ENCODE measurements at regions not wholly inside any gene's neighbourhood (a gene's known extent, or its start where the extent isn't known, plus 50 kb on each side); places are given as distances from the start of the nearest gene placed in this dataset.
A peak's percentile ranks its signal among the peaks of the same experiment; 100 is the strongest.

- no peak overlapping the region for H2BK5ac ChIP-seq (ENCODE audit: low read depth, low read length, poor library complexity, severe bottlenecking)
- no peaks in the 10 kb centered on the region for H3K27me3 ChIP-seq (ENCODE audit: control insufficient read depth in 1 of 2, insufficient read depth in 1 of 2, low read length in 2 of 2)
- H3K79me1 ChIP-seq (replicated peaks; ENCODE audit: low read length, poor library complexity, severe bottlenecking), result peaks cover 2% of the 10 kb centered on the region
- no peak overlapping the region for H3K14ac ChIP-seq (ENCODE audit: low read length in 2 of 2)
- no peak overlapping the region for H4K8ac ChIP-seq (ENCODE audit: low read length)
- H3K9ac ChIP-seq (ENCODE audit: low read length), result no peak overlapping the region
- H3K4me2 ChIP-seq (ENCODE audit: low read length, poor library complexity, severe bottlenecking), result no peak overlapping the region
- DNase-seq, result peak; percentile 11
- H3K4me1 ChIP-seq (ENCODE audit: control insufficient read depth, insufficient read depth, low read depth, low read length), result no peaks in the 10 kb centered on the region
- no peak overlapping the region for H3K27ac ChIP-seq (ENCODE audit: low read length, poor library complexity, severe bottlenecking)
- no peak overlapping the region for H2AK5ac ChIP-seq (ENCODE audit: low read length, severe bottlenecking)
- H2BK15ac ChIP-seq (ENCODE audit: low read depth, poor library complexity, severe bottlenecking), result no peak overlapping the region
- no peak overlapping the region for H2BK120ac ChIP-seq (ENCODE audit: low read depth, low read length)
- no CpG with 5 or more reads among the region's 1 CpG for WGBS
- H2BK12ac ChIP-seq (ENCODE audit: low read length in 2 of 2), result no peak overlapping the region
- H3K36me3 ChIP-seq (ENCODE audit: control insufficient read depth in 1 of 2, insufficient read depth in 2 of 2, low read depth in 1 of 2, low read length in 2 of 2), result no peaks in the 10 kb centered on the region
- no peak overlapping the region for H3K18ac ChIP-seq (ENCODE audit: low read depth in 1 of 2, low read length in 2 of 2)
- H4K91ac ChIP-seq (ENCODE audit: low read length), result no peak overlapping the region
- no peak overlapping the region for H2AFZ ChIP-seq (ENCODE audit: low read depth, low read length)
- no peak overlapping the region for H3K23ac ChIP-seq (ENCODE audit: low read length in 2 of 2)
- no peaks in the 10 kb centered on the region for H3K9me3 ChIP-seq (ENCODE audit: control insufficient read depth, low read length)
- H3K4me3 ChIP-seq (ENCODE audit: insufficient read depth in 1 of 2, low read depth in 1 of 2, low read length in 2 of 2), result no peak overlapping the region
- H3K4ac ChIP-seq (ENCODE audit: low read depth in 1 of 2, low read length in 2 of 2), result no peak overlapping the region
These were observed 363.2 kb upstream of the NAALADL2 start for GRCh38 chr3:174495928-174496327.

GRCh38 chr3:174498638-174499037 lies 360.5 kb upstream of the NAALADL2 start:
- Histone ChIP-seq H3K27me3 (ENCODE audit: control insufficient read depth in 1 of 2, insufficient read depth in 1 of 2, low read length in 2 of 2) (no peaks in the 10 kb centered on the region), H2AFZ (ENCODE audit: low read depth, low read length) (no peak overlapping the region), H3K4me1 (ENCODE audit: control insufficient read depth, insufficient read depth, low read depth, low read length) (no peaks in the 10 kb centered on the region)

DNA sequence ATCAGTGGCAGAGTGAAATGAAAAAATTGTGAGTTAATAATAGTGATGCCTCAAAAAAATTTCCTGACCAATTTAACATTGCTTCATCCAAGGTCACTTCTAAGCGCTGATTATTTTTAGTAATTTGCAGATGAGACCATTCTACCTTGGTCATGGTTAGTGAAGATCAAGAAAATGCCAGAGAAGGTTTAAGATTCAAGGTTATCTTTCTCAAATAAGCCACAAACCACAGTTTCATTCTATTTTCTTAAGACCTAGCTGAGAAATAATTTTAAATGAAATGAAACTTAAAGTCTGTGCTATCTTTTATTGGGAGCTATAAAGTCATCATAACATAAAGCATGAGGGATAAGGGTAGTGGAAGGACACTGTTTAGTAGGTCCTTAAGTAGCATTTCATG lies 353.9 kb upstream of the NAALADL2 start:
- no peaks in the 10 kb centered on the region for H3K9me3 ChIP-seq (ENCODE audit: control insufficient read depth, low read length)
- H3K23ac ChIP-seq (ENCODE audit: low read length in 2 of 2), result no peak overlapping the region
- DNase-seq, result no peak
- no peaks in the 10 kb centered on the region for H3K4me1 ChIP-seq (ENCODE audit: control insufficient read depth, insufficient read depth, low read depth, low read length)
- 100% methylated on average over 1 of the region's 1 CpG for WGBS
- no peak overlapping the region for H4K8ac ChIP-seq (ENCODE audit: low read length)
- no peak overlapping the region for H4K91ac ChIP-seq (ENCODE audit: low read length)
- H3K18ac ChIP-seq (ENCODE audit: low read depth in 1 of 2, low read length in 2 of 2), result no peak overlapping the region
- H2AFZ ChIP-seq (ENCODE audit: low read depth, low read length), result no peak overlapping the region
- H3K27ac ChIP-seq (ENCODE audit: low read length, poor library complexity, severe bottlenecking), result no peak overlapping the region
- H3K27me3 ChIP-seq (ENCODE audit: control insufficient read depth in 1 of 2, insufficient read depth in 1 of 2, low read length in 2 of 2), result no peaks in the 10 kb centered on the region
- no peak overlapping the region for H2BK120ac ChIP-seq (ENCODE audit: low read depth, low read length)
- H3K4ac ChIP-seq (ENCODE audit: low read depth in 1 of 2, low read length in 2 of 2), result no peak overlapping the region
- H2BK12ac ChIP-seq (ENCODE audit: low read length in 2 of 2), result no peak overlapping the region
- H3K36me3 ChIP-seq (ENCODE audit: control insufficient read depth in 1 of 2, insufficient read depth in 2 of 2, low read depth in 1 of 2, low read length in 2 of 2), result no peaks in the 10 kb centered on the region
- H2AK5ac ChIP-seq (ENCODE audit: low read length, severe bottlenecking), result no peak overlapping the region
- H3K79me1 ChIP-seq (replicated peaks; ENCODE audit: low read length, poor library complexity, severe bottlenecking), result no peaks in the 10 kb centered on the region
- H3K14ac ChIP-seq (ENCODE audit: low read length in 2 of 2), result no peak overlapping the region
- no peak overlapping the region for H2BK5ac ChIP-seq (ENCODE audit: low read depth, low read length, poor library complexity, severe bottlenecking)
- no peak overlapping the region for H2BK15ac ChIP-seq (ENCODE audit: low read depth, poor library complexity, severe bottlenecking)
- no peak overlapping the region for H3K4me2 ChIP-seq (ENCODE audit: low read length, poor library complexity, severe bottlenecking)
- no peak overlapping the region for H3K9ac ChIP-seq (ENCODE audit: low read length)
- no peak overlapping the region for H3K4me3 ChIP-seq (ENCODE audit: insufficient read depth in 1 of 2, low read depth in 1 of 2, low read length in 2 of 2)

More at GRCh38 chr3:174498638-174499037, 360.5 kb upstream of the NAALADL2 start:
- Histone ChIP-seq H3K36me3 (ENCODE audit: control insufficient read depth in 1 of 2, insufficient read depth in 2 of 2, low read depth in 1 of 2, low read length in 2 of 2) (no peaks in the 10 kb centered on the region), H2BK5ac (ENCODE audit: low read depth, low read length, poor library complexity, severe bottlenecking) (no peak overlapping the region), H3K23ac (ENCODE audit: low read length in 2 of 2) (no peak overlapping the region), H4K91ac (ENCODE audit: low read length) (no peak overlapping the region), H3K4me3 (ENCODE audit: insufficient read depth in 1 of 2, low read depth in 1 of 2, low read length in 2 of 2) (peak overlapping the region in 1 of 2 experiments; percentile 61), H4K8ac (ENCODE audit: low read length) (no peak overlapping the region), H3K9ac (ENCODE audit: low read length) (no peak overlapping the region), H3K79me1 (replicated peaks; ENCODE audit: low read length, poor library complexity, severe bottlenecking) (peaks cover 2% of the 10 kb centered on the region), H3K9me3 (ENCODE audit: control insufficient read depth, low read length) (no peaks in the 10 kb centered on the region), H3K4me2 (ENCODE audit: low read length, poor library complexity, severe bottlenecking) (no peak overlapping the region), H2AK5ac (ENCODE audit: low read length, severe bottlenecking) (no peak overlapping the region), H2BK120ac (ENCODE audit: low read depth, low read length) (no peak overlapping the region), H3K4ac (ENCODE audit: low read depth in 1 of 2, low read length in 2 of 2) (no peak overlapping the region), H3K18ac (ENCODE audit: low read depth in 1 of 2, low read length in 2 of 2) (no peak overlapping the region), H3K14ac (ENCODE audit: low read length in 2 of 2) (no peak overlapping the region), H2BK15ac (ENCODE audit: low read depth, poor library complexity, severe bottlenecking) (no peak overlapping the region), H2BK12ac (ENCODE audit: low read length in 2 of 2) (no peak overlapping the region), H3K27ac (ENCODE audit: low read length, poor library complexity, severe bottlenecking) (no peak overlapping the region)
- WGBS, result no CpG with 5 or more reads among the region's 2 CpGs
- peak; percentile 80 for DNase-seq

DNA sequence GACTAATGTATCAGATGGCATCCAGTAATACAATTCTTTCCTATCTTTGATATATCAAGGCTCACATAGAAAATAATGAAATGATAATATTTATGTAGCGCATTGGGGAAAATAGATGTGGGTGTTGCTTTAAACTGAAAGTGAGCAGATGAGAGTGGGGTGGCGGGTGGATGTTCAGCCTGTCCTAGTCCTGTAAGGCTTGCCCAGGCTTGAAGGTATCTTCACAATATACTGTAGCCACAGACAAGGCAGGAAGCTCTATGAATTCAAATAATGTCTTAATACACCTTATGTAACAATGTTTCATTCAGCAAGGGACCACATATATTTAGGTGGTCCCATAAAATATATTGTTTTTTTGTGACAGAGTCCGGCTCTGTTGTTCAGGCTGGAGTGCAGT lies 334.9 kb upstream of the NAALADL2 start:
- DNase-seq, result no peak
- no peaks in the 10 kb centered on the region for H3K4me1 ChIP-seq (ENCODE audit: control insufficient read depth, insufficient read depth, low read depth, low read length)
- H3K4ac ChIP-seq (ENCODE audit: low read depth in 1 of 2, low read length in 2 of 2), result no peak overlapping the region
- no peaks in the 10 kb centered on the region for H3K9me3 ChIP-seq (ENCODE audit: control insufficient read depth, low read length)
- H3K4me2 ChIP-seq (ENCODE audit: low read length, poor library complexity, severe bottlenecking), result no peak overlapping the region
- no peak overlapping the region for H2BK12ac ChIP-seq (ENCODE audit: low read length in 2 of 2)
- no peak overlapping the region for H2BK5ac ChIP-seq (ENCODE audit: low read depth, low read length, poor library complexity, severe bottlenecking)
- 100% methylated on average over 3 of the region's 3 CpGs for WGBS
- H3K36me3 ChIP-seq (ENCODE audit: control insufficient read depth in 1 of 2, insufficient read depth in 2 of 2, low read depth in 1 of 2, low read length in 2 of 2), result no peaks in the 10 kb centered on the region
- no peak overlapping the region for H3K4me3 ChIP-seq (ENCODE audit: insufficient read depth in 1 of 2, low read depth in 1 of 2, low read length in 2 of 2)
- no peak overlapping the region for H3K14ac ChIP-seq (ENCODE audit: low read length in 2 of 2)
- no peak overlapping the region for H4K91ac ChIP-seq (ENCODE audit: low read length)
- H4K8ac ChIP-seq (ENCODE audit: low read length), result no peak overlapping the region
- H3K79me1 ChIP-seq (replicated peaks; ENCODE audit: low read length, poor library complexity, severe bottlenecking), result no peaks in the 10 kb centered on the region
- no peaks in the 10 kb centered on the region for H3K27me3 ChIP-seq (ENCODE audit: control insufficient read depth in 1 of 2, insufficient read depth in 1 of 2, low read length in 2 of 2)
- H3K9ac ChIP-seq (ENCODE audit: low read length), result no peak overlapping the region
- no peak overlapping the region for H2BK15ac ChIP-seq (ENCODE audit: low read depth, poor library complexity, severe bottlenecking)
- H2AFZ ChIP-seq (ENCODE audit: low read depth, low read length), result no peak overlapping the region
- H2BK120ac ChIP-seq (ENCODE audit: low read depth, low read length), result no peak overlapping the region
- no peak overlapping the region for H3K27ac ChIP-seq (ENCODE audit: low read length, poor library complexity, severe bottlenecking)
- no peak overlapping the region for H2AK5ac ChIP-seq (ENCODE audit: low read length, severe bottlenecking)
- no peak overlapping the region for H3K18ac ChIP-seq (ENCODE audit: low read depth in 1 of 2, low read length in 2 of 2)
- H3K23ac ChIP-seq (ENCODE audit: low read length in 2 of 2), result no peak overlapping the region

All from mesenchymal stem cell (in vitro differentiated cells and primary cell).